HPDE6-E6E7 (cell line): ENCODE measurements at regions not wholly inside any gene's neighbourhood (a gene's known extent, or its start where the extent isn't known, plus 50 kb on each side); places are given as distances from the start of the nearest gene placed in this dataset.
A peak's percentile ranks its signal among the peaks of the same experiment; 100 is the strongest.

Source experiments
- DNase-seq: peaks from one replicate; pipeline ENCODE4 v3.0.0; 2011; ENCODE audit warnings: missing footprints; ENCODE audit errors: extremely low spot score

- DNase-seq: no peak
Measured at GRCh38 chr4:107318078-107318477, 282.0 kb upstream of the DKK2 start.

GRCh38 chr4:107317611-107318010 is 281.5 kb upstream of the DKK2 start:
- DNase-seq: no peak

- no peak for DNase-seq
Measured at GRCh38 chr4:107315584-107315983, 279.5 kb upstream of the DKK2 start.

GRCh38 chr4:107314156-107314555 is 278.0 kb upstream of the DKK2 start:
- no peak for DNase-seq

DNA sequence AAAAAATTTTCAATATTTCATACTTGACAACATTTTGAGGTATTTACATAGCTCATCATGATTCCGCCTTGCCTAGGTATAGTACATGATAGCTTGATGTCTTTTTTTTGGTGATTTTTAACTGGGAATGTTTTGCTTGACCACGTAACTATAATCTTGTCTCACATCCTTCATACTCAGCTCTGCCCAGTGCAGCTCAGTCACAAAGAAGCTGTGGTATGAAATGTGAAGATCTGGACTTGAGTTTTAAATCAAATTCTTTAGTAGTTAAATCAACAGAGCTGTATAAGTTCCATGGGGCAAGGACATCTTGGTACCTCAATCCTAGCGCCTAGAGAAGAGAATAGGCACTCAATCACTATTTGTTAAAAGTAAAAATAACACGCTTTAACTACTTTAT is 276.3 kb upstream of the DKK2 start:
- DNase-seq: no peak

- no peak for DNase-seq
Measured at GRCh38 chr4:107304699-107305286, 268.7 kb upstream of the DKK2 start.

DNA sequence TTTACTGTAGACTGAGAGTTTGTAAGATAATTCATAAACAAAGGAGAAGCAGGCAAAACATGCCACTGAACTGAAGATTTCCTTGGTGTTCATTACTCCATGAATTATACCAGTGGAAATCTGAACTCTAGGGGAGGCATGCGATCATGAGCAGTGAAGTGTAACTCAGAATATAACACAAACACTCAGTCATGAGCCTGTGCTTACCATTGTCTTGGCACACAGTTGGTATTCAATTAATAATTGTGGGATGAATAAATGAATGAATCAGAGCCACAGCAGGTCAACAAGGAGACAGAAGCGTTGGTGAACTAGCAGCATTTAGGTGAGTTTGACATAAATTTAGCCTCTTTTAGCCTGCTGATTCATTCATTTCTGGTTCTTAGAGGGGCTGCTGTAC is 263.5 kb upstream of the DKK2 start:
- DNase-seq: no peak

- no peak for DNase-seq
Measured at GRCh38 chr4:107292979-107293378, 256.9 kb upstream of the DKK2 start.

DNA sequence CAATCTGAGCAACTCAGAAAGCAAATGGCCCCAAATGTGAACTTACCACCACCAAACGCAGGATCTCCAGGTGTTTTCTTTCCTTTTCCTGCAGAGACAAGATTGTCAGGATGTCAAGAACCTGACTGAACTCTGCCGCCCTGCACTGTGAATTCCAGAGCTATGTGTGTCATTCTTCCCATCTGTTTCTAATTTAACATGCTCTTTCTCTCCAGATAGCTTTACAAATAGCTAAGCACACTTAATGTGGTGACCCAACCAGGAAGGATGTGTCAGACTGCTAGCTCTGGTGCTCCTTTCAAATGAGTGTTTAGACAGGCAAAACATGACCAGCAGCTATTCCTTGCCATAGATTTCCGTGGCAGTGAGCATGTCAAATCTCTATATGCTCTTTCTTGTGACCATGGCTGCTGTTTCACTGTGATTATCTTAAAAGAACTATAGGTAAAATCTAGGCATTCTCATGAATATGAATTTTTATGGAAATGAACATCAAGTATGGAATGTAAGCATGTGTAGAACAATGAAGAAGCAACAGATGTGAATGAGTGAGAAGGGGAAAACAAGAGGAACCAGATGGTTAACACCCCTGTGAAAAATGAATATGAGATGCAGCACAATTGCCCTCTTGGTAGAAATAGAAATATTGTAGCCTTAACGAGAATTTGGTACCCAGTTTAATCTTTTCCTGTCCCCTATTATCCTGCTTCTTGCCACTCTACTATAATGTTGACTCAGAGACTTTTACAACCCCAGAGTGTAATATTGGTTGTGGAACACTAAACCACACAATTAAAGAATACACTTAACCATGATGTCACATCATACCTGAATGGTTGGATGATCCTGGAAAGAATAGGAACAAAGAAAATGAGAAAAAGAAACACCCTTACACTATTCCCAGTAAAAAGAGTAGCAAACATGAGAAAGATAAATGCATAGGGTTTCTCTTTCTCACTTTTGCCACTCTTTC is 247.8 kb upstream of the DKK2 start:
- DNase-seq: peak; percentile 63

GRCh38 chr4:107279733-107280132 is 243.6 kb upstream of the DKK2 start:
- DNase-seq: no peak

DNA sequence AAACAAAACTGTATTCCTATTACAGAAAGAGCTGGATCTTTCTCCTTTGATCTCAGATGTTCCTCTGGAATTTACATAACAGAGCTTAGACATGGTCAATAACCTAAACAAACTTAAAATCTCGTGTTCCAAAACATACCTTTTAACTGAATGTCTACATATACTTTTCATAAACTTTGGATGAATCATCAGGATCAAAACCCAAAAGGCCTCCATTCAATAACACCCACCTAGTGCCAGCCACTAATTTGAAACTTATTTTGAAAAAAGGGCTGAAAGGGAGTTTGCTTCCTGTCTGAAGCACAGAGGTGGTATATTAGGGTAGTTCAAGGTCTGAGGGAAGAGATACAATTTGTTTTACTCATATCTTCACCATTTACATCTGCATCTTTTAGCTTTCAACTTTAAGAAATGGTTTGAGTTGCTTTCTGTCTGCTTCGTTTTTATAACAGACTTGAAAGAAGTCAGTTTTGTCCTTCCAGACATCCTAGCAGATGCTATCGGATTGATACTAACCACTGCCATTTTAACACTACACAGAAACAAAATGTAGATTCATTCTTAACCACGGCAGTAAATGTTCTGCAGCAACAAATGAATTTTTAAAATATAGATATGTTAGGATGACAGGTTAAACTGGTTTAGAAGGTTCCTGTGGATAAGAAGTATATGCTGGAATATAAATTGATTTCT is 242.8 kb upstream of the DKK2 start:
- DNase-seq: no peak

DNA sequence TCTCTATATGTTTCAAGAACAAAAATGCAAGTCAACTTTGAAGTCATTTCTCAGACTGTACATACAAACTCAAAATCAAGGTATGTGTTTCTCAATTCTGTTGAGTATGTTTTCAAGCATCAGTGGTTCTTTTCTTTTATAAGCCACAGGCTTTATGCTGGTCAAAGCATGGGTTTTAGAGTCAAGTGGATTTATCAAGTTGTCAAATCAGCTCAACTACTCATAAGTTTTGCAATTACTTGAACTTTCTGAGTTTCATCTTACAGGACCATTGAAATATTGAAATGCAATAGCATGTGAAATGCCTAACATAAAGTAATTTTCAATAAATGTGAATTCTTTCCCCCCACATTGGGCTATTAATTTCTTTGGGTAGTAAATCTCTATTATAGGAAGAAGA is 239.9 kb upstream of the DKK2 start:
- no peak for DNase-seq

DNA sequence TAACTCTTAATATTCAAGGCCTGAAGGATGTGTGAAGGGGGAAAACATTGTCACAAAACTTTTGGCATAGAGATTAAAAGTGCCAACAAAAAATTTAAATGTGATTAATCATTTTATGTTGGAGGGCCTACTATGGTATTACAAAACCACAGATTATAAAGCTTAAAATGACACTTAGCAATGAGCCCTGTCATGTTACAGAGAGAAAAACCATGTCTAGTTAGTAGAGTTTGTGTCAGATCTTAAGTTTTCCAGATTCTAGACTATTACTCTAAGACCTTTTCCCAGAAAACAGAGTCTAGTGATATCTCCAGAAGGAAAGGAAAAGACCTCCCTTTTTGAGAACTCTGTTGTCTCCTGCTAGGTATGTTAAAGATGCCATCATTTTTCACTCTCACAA is 239.1 kb upstream of the DKK2 start:
- DNase-seq: no peak

DNA sequence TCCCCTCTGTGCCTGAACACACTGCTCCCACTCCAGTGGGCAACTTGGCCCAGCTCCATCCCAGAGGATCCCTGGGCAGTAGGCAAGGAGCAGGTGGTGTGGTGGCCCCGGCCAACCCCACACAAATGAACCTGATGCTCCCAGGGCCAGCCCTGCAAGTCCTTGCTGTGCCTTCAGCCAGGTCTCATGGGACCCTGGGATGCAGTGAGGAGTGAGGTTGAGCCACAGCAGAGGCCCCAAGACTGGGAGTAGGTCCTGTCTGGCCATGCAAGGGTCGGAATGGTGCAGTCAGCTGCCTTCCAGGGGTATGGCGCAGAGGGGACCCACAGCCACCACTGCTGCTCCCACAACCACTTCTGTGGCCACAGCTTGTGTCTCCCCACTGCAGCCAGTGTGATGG is 234.5 kb upstream of the DKK2 start:
- DNase-seq: no peak

GRCh38 chr4:107269175-107269574 is 233.1 kb upstream of the DKK2 start:
- no peak for DNase-seq

- DNase-seq: no peak
Measured at GRCh38 chr4:107265859-107266258, 229.7 kb upstream of the DKK2 start.

DNA sequence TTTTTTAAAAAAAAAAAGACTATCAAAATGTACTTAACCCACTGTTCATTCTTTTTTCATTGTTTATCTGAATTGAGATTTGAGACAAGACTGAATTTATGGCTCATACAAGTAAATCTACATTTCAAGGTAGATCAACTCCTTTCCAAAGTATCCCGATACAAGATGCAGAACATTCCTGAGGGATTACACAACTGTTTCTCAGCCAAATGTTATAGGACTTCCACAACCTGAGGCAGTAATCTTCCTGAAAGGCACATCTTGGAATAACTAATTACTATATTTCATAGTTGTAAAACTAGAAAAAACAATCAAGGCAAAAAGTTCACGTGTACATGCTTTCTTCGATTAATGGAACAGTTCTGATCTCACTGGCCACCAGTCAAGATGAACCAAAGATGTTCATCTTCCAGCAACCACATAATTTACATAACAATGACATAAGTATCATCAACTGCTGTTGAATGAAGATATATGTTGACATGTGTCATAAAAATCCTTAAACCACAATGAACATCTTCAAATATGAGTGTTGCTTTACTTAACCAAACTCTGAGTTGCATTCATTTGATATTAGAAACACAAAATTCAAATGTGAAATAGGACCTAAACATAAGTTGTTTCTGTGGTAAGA is 225.2 kb upstream of the DKK2 start:
- DNase-seq: no peak

- no peak for DNase-seq
Measured at GRCh38 chr4:107258359-107258758, 222.2 kb upstream of the DKK2 start.

GRCh38 chr4:107255596-107255995 is 219.5 kb upstream of the DKK2 start:
- no peak for DNase-seq

GRCh38 chr4:107255114-107255513 is 219.0 kb upstream of the DKK2 start:
- DNase-seq: no peak

- DNase-seq: no peak
Measured at GRCh38 chr4:107253579-107254068, 217.5 kb upstream of the DKK2 start.

DNA sequence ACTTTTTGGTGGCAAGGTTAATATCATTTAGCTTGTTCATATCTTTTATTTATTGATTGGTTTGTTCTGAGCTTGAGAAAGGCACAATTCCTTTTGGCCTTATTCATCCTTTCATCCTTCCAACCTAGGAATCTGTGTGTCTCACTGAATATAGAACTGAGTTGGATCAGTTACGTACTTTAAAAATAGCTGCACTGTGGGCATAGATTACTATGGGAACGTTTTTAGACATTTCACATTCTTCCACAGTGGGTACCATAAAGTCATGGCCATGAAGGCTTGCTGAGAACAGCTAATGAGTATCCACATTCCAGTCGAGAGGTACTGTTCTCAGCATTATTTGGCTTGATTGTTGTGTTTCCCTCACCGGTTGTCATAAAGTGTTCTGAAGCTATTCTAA is 217.0 kb upstream of the DKK2 start:
- no peak for DNase-seq
